Neural progenitor cell (in vitro differentiated cells): ENCODE measurements at regions not wholly inside any gene's neighbourhood (a gene's known extent, or its start where the extent isn't known, plus 50 kb on each side); places are given as distances from the start of the nearest gene placed in this dataset.

ENCODE experiments used
- EZH2 ChIP-seq: fragments of 200-600 bp; sonication (generic); IDR thresholded peaks from 2 replicates; pipeline ENCODE4 v1.6.1; 2017; ENCODE audit warnings: antibody characterized with exemption, mild to moderate bottlenecking, moderate library complexity
- EZH2phosphoT487 ChIP-seq: fragments of 200-600 bp; sonication (generic); IDR thresholded peaks from 2 replicates; pipeline ENCODE4 v1.6.1; 2017; ENCODE audit warnings: antibody characterized with exemption
- TF ChIP-seq, protein P1 (sequence below): fragments of 200-600 bp; sonication (generic); IDR thresholded peaks from 2 replicates; pipeline ENCODE4 v1.5.1; 2017; ENCODE audit warnings: antibody characterized with exemption, mild to moderate bottlenecking

DNA sequence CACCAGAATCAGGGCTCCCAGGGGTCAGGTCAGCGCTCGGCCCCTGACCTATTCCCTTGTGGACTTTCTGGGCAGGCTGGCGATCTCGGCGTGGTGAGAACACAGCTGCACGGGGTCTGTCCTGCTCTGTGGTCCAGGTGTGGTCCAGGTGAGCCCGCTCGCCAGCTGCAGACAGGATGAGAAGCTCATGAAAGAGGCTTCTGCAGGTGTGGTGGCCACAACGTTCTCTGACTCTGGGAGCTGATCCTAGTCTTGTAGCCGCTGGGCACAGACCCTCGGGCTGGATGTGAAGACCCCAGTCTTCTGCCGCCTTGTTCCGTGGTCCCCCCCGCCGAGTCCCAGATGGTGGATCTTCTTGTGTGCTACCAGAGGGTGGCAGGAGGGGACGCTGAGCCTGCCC, 129.7 kb downstream of the RTP5 start:
- TF ChIP-seq, protein P1, sequence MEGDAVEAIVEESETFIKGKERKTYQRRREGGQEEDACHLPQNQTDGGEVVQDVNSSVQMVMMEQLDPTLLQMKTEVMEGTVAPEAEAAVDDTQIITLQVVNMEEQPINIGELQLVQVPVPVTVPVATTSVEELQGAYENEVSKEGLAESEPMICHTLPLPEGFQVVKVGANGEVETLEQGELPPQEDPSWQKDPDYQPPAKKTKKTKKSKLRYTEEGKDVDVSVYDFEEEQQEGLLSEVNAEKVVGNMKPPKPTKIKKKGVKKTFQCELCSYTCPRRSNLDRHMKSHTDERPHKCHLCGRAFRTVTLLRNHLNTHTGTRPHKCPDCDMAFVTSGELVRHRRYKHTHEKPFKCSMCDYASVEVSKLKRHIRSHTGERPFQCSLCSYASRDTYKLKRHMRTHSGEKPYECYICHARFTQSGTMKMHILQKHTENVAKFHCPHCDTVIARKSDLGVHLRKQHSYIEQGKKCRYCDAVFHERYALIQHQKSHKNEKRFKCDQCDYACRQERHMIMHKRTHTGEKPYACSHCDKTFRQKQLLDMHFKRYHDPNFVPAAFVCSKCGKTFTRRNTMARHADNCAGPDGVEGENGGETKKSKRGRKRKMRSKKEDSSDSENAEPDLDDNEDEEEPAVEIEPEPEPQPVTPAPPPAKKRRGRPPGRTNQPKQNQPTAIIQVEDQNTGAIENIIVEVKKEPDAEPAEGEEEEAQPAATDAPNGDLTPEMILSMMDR = no peak
- no peak for TF ChIP-seq EZH2
- no peak for TF ChIP-seq EZH2phosphoT487
